Naive B cell (primary cell): ENCODE measurements at regions not wholly inside any gene's neighbourhood (a gene's known extent, or its start where the extent isn't known, plus 50 kb on each side); places are given as distances from the start of the nearest gene placed in this dataset.

Experiments
- ATAC-seq, 2 donors: fragments of 150-1000 bp; cut with Tn5 transposase; 2 replicates each; pipeline ENCODE4 v1.10.0; 2021; ENCODE audit warnings: low read depth in 2 of 2, mild to moderate bottlenecking in 2 of 2, moderate library complexity in 2 of 2
- DNase-seq: peaks from one replicate; pipeline ENCODE4 v3.0.0; 2022
- H3K27ac Mint-ChIP-seq, 6 donors: one replicate each; pipeline ENCODE4 v1.8.0; 2020 to 2022; ENCODE audit warnings: mild to moderate bottlenecking in 6 of 6, mixed read lengths in 6 of 6, moderate library complexity in 5 of 6, inconsistent platforms in 2 of 6
- H3K27me3 Mint-ChIP-seq, 3 donors: one replicate each; pipeline ENCODE4 v1.8.0; 2021 to 2022; ENCODE audit warnings: mixed read lengths in 3 of 3, mild to moderate bottlenecking in 1 of 3
- H3K36me3 Mint-ChIP-seq, 2 donors: one replicate each; pipeline ENCODE4 v1.8.0; 2020 to 2022; ENCODE audit warnings: mixed read lengths in 2 of 2, inconsistent platforms in 1 of 2, mild to moderate bottlenecking in 1 of 2
- H3K4me1 Mint-ChIP-seq, 3 donors: one replicate each; pipeline ENCODE4 v1.8.0; 2020 to 2022; ENCODE audit warnings: mixed read lengths in 3 of 3, inconsistent platforms in 1 of 3, mild to moderate bottlenecking in 1 of 3, moderate library complexity in 1 of 3
- H3K4me3 Mint-ChIP-seq, 8 donors: one replicate each; pipeline ENCODE4 v1.8.0; 2020 to 2022; ENCODE audit warnings: mild to moderate bottlenecking in 8 of 8, mixed read lengths in 8 of 8, moderate library complexity in 8 of 8, inconsistent platforms in 2 of 8
- H3K9me3 Mint-ChIP-seq, 7 donors: one replicate each; pipeline ENCODE4 v1.8.0; 2020 to 2022; ENCODE audit warnings: mixed read lengths in 7 of 7, mild to moderate bottlenecking in 5 of 7, inconsistent platforms in 2 of 7, moderate library complexity in 1 of 7

DNA sequence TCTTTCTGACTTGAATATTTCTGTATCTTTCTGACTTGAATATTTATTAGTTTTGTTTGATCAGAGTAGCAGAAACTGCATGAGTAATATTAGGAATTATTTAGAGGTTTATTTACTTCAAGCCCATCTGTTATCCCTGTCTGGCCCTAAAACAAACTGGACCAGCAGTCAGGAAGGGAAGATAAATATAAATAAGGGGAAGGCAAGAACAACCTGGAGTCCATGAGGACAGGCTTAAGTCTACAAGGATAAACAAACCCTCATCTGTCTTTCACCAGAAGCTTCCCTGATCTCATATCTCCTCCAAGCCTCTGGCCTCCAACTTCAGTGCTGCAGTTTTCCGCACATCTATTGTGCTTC is 524.9 kb downstream of the CENPC start:
- no peaks in the 10 kb centered on the region for H3K36me3 Mint-ChIP-seq
- H3K4me1 Mint-ChIP-seq, result no peaks in the 10 kb centered on the region
- no peak for DNase-seq
- no peak overlapping the region for H3K27ac Mint-ChIP-seq
- H3K4me3 Mint-ChIP-seq, result no peak overlapping the region
- no peak for ATAC-seq
- H3K9me3 Mint-ChIP-seq, result peaks cover 2 to 24% (median 5%) of the 10 kb centered on the region in 7 donors
- no peaks in the 10 kb centered on the region for H3K27me3 Mint-ChIP-seq

DNA sequence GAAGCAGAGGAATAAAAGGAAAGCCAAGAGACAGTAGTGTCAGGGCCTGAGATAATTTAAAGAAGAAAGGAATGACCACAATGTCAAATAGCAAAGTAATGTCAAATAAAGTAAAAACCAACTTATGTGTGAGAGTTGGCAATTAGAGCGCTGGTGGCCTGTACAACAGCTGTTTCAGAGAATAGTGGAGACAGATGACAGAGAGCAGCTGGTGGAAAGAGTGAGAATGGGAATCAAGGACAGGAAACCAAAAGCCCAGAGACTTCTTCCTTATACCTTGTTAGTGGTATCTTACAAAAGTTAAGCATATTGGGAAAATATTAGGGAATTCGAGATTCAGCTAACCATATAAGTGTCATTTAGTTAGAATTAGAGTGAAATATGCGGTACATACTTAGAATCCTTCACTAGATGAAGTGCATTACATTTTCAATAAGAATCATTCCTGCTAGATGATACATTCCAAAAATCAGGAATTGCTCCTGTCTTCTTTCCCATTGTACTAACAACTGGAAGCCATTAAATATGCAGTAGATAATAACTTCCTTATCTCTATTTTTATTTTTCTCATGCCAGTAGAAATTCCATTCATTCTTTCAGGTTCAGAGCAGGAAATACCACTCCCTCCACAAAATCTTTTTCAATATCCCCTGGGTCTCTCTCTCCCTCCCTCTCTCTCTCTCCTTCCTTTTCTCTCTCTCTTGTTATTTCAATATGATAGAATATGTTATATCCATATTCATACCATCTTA is 525.4 kb downstream of the CENPC start:
- no peaks in the 10 kb centered on the region for H3K4me1 Mint-ChIP-seq
- no peaks in the 10 kb centered on the region for H3K27me3 Mint-ChIP-seq
- H3K9me3 Mint-ChIP-seq, result peaks cover 2 to 25% (median 5%) of the 10 kb centered on the region in 7 donors
- no peak for DNase-seq
- no peaks in the 10 kb centered on the region for H3K36me3 Mint-ChIP-seq
- no peak overlapping the region for H3K4me3 Mint-ChIP-seq
- no peak overlapping the region for H3K27ac Mint-ChIP-seq
- ATAC-seq, result no peak

GRCh38 chr4:67014592-67014991 is 530.7 kb downstream of the CENPC start:
- ATAC-seq, result no peak
- Mint-ChIP-seq H3K36me3 (no peaks in the 10 kb centered on the region), H3K27ac (no peak overlapping the region), H3K27me3 (no peaks in the 10 kb centered on the region), H3K4me3 (no peak overlapping the region), H3K9me3 (peaks cover 0 to 25% (median 5%) of the 10 kb centered on the region in 7 donors), H3K4me1 (no peaks in the 10 kb centered on the region)
- DNase-seq, result no peak

- peaks cover 2 to 15% (median 8%) of the 10 kb centered on the region in 7 donors for H3K9me3 Mint-ChIP-seq
- no peaks in the 10 kb centered on the region for H3K27me3 Mint-ChIP-seq
Measured at GRCh38 chr4:67006791-67007190, 538.5 kb downstream of the CENPC start.

DNA sequence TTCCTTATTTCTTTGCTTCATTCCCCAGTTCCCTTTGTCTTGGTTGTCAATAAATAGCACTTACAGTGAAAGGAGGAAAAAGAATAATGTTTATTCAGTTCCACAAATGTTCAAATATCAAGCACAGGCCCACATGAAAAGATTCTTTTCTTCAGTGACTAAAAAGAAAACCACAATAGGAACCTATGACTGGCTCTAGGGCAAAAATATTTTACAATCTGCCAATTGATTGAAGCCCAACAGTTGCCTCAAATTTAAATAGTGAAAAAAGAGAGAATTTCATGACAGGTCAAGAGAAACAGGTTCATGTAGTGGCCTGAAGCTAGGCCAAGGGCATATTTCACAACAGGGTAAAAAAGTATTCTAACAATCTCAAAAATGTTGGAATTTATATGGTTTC is 553.8 kb downstream of the CENPC start:
- DNase-seq (no peak), ATAC-seq (no peak)
- H3K36me3 Mint-ChIP-seq, result peaks cover 0 to 8% of the 10 kb centered on the region in 2 donors
- H3K4me3 Mint-ChIP-seq, result no peak overlapping the region
- H3K27me3 Mint-ChIP-seq, result no peaks in the 10 kb centered on the region
- H3K27ac Mint-ChIP-seq, result no peak overlapping the region
- H3K9me3 Mint-ChIP-seq, result peaks cover 6 to 22% (median 10%) of the 10 kb centered on the region in 7 donors
- H3K4me1 Mint-ChIP-seq, result no peaks in the 10 kb centered on the region

More at GRCh38 chr4:67006791-67007190, 538.5 kb downstream of the CENPC start:
- no peak for ATAC-seq
- H3K36me3 Mint-ChIP-seq, result no peaks in the 10 kb centered on the region
- no peak for DNase-seq
- no peak overlapping the region for H3K4me3 Mint-ChIP-seq
- no peak overlapping the region for H3K27ac Mint-ChIP-seq
- H3K4me1 Mint-ChIP-seq, result no peaks in the 10 kb centered on the region

GRCh38 chr4:66974665-66975064 is 570.6 kb downstream of the CENPC start:
- Mint-ChIP-seq H3K27ac (no peak overlapping the region), H3K36me3 (no peaks in the 10 kb centered on the region), H3K4me3 (no peak overlapping the region), H3K27me3 (no peaks in the 10 kb centered on the region), H3K4me1 (no peaks in the 10 kb centered on the region), H3K9me3 (peaks cover 0 to 4% (median 0%) of the 10 kb centered on the region in 7 donors)
- no peak for ATAC-seq
- no peak for DNase-seq

DNA sequence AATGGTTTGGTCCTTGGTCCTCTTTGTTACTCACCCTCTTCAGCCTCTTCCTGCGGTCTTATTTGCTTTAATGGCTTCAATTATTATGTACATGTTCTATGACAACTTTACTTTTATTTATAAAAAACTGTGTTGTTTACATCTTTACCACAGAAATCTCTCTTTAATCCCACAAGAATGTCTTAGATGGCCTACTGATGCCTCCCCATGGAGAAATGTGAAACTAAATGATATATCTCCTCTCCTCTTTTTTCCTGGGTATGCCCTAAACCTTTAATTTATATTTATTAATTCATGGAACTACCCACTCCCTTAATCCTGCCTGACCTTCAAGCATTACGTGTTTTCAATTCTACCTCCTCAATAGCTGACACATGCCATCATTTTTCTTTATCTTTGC is 573.2 kb downstream of the CENPC start:
- Mint-ChIP-seq H3K27me3 (no peaks in the 10 kb centered on the region), H3K9me3 (peaks cover 0 to 4% (median 0%) of the 10 kb centered on the region in 7 donors), H3K4me3 (no peak overlapping the region), H3K4me1 (no peaks in the 10 kb centered on the region), H3K27ac (peak overlapping the region in 1 of 6 donors; percentile 29), H3K36me3 (no peaks in the 10 kb centered on the region)
- no peak for ATAC-seq
- DNase-seq, result no peak

DNA sequence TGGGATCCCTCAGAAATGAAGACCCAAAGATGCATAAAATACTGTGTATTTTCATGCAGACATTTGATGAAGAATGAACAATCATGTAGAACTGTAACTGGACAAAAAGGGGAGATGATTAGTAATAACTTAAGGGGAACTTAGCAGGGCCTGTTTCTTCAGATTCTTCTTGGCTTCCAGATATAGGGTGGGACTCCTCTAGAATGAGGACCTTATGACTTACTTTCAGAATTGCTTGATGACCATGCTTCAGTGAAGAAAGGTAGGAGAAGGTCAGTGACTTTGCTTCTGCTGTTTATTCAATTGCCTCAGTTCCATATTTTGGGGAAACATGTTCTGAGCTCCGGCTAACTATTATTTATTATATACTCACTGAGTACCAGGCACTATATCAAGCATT is 580.8 kb downstream of the CENPC start:
- no peak for ATAC-seq
- no peak for DNase-seq
- no peak overlapping the region for H3K27ac Mint-ChIP-seq
- no peaks in the 10 kb centered on the region for H3K4me1 Mint-ChIP-seq
- no peaks in the 10 kb centered on the region for H3K27me3 Mint-ChIP-seq
- H3K36me3 Mint-ChIP-seq, result no peaks in the 10 kb centered on the region
- H3K4me3 Mint-ChIP-seq, result no peak overlapping the region
- H3K9me3 Mint-ChIP-seq, result peaks cover 0 to 5% (median 0%) of the 10 kb centered on the region in 7 donors

GRCh38 chr4:66963084-66963483 is 582.2 kb downstream of the CENPC start:
- Mint-ChIP-seq H3K27ac (no peak overlapping the region), H3K4me3 (no peak overlapping the region), H3K36me3 (no peaks in the 10 kb centered on the region), H3K9me3 (peaks cover 0 to 6% (median 0%) of the 10 kb centered on the region in 7 donors), H3K4me1 (no peaks in the 10 kb centered on the region), H3K27me3 (no peaks in the 10 kb centered on the region)
- ATAC-seq (no peak), DNase-seq (no peak)

GRCh38 chr4:66959207-66959606 is 586.1 kb downstream of the CENPC start:
- no peak for ATAC-seq
- H3K27me3 Mint-ChIP-seq, result no peaks in the 10 kb centered on the region
- no peak for DNase-seq
- H3K36me3 Mint-ChIP-seq, result no peaks in the 10 kb centered on the region
- H3K27ac Mint-ChIP-seq, result no peak overlapping the region
- no peak overlapping the region for H3K4me3 Mint-ChIP-seq
- H3K9me3 Mint-ChIP-seq, result peaks cover 0 to 7% (median 2%) of the 10 kb centered on the region in 7 donors
- peaks cover 0 to 8% (median 7%) of the 10 kb centered on the region in 3 donors for H3K4me1 Mint-ChIP-seq

DNA sequence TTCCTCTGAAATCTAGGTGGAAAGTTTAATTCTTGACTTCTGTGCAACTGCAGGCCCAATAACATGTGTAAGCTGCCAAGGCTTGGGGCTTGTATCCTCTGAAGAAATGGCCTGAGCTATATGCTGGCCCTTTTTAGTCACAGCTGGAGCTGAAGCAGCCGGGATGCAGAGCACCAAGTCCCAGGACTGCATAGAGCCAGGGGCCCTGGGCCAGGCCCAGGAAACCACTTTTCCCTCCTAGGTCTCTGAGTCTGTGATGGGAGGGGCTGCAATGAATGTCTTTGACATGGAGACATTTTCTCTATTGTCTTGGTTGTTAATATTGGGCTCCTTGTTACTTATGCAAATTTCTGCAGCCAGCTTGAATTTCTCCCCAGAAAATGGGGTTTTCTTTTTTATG is 588.5 kb downstream of the CENPC start:
- peak overlapping the region in 1 of 6 donors; percentile 15 for H3K27ac Mint-ChIP-seq
- H3K36me3 Mint-ChIP-seq, result no peaks in the 10 kb centered on the region
- H3K4me3 Mint-ChIP-seq, result no peak overlapping the region
- peaks cover 0 to 7% (median 2%) of the 10 kb centered on the region in 7 donors for H3K9me3 Mint-ChIP-seq
- H3K4me1 Mint-ChIP-seq, result peaks cover 3 to 13% (median 7%) of the 10 kb centered on the region in 3 donors
- DNase-seq (no peak), ATAC-seq (no peak)
- H3K27me3 Mint-ChIP-seq, result no peaks in the 10 kb centered on the region

DNA sequence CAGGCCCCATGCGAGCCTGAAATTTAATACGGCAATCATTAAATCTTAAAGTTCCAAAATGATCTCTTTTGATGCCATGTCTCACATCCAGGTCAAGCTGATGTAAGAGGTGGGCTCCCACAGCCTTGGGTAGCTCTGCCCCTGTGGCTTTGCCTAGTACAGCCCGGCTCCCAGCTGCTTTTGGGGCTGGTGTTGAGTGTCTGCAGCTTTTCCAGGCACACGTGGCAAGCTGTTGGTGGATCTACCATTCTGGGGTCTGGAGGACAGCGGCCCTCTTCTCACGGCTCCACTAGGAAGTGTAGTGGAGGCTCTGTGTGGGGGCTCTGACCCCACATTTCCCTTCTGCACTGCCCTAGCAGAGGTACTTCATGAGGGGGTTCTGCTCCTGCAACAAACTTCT is 588.9 kb downstream of the CENPC start:
- Mint-ChIP-seq H3K27ac (no peak overlapping the region), H3K4me3 (no peak overlapping the region), H3K4me1 (peaks cover 5 to 17% (median 10%) of the 10 kb centered on the region in 3 donors), H3K36me3 (no peaks in the 10 kb centered on the region), H3K9me3 (peaks cover 0 to 7% (median 2%) of the 10 kb centered on the region in 7 donors), H3K27me3 (no peaks in the 10 kb centered on the region)
- no peak for ATAC-seq
- no peak for DNase-seq

DNA sequence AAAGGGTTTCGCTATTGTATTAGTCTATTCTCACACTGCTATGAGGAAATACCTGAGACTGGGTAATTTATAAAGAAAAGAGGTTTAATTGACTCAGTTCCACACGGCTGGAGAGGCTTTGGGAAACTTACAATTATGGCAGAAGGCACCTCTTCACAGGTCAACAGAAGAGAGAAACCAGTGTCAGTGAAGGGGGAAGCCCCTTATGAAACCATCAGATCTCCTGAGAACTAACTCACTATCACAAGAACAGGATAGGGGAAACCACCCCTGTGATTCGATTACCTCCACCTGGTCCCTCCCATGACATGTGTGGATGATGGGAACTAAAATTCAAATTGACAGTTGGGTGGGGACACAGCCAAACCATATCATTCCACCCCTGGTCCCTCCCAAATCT is 589.5 kb downstream of the CENPC start:
- DNase-seq (no peak), ATAC-seq (no peak)
- Mint-ChIP-seq H3K4me1 (peaks cover 5 to 17% (median 10%) of the 10 kb centered on the region in 3 donors), H3K27me3 (no peaks in the 10 kb centered on the region), H3K9me3 (peaks cover 0 to 7% (median 2%) of the 10 kb centered on the region in 7 donors), H3K36me3 (no peaks in the 10 kb centered on the region), H3K27ac (no peak overlapping the region), H3K4me3 (no peak overlapping the region)

DNA sequence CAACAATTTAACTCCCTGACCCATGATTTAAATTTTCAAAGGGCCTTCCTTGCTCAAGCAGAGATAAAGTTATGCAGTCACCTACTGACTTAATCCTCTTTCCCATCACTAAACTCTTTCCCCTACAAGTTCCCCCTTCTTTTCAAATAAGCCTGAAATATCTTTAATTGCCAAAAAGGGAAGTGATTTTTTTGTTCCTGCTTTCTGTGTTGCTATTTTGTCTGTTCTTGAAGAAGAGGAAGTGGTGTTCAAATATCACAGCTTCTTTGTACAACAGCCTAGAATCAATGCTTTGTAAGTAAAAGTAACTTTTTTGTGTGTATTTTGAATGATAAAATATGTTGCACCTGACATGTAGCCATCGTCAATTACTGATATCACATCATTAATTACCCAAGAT is 595.9 kb downstream of the CENPC start:
- no peaks in the 10 kb centered on the region for H3K36me3 Mint-ChIP-seq
- peaks cover 0 to 2% (median 0%) of the 10 kb centered on the region in 7 donors for H3K9me3 Mint-ChIP-seq
- H3K4me1 Mint-ChIP-seq, result peaks cover 11 to 17% (median 17%) of the 10 kb centered on the region in 3 donors
- peak; percentile 24 for DNase-seq
- peak overlapping the region in 2 of 6 donors; percentile 1 to 4 for H3K27ac Mint-ChIP-seq
- peak; percentile 63 to 78 for ATAC-seq
- H3K27me3 Mint-ChIP-seq, result no peaks in the 10 kb centered on the region
- peak overlapping the region in 3 of 8 donors; percentile 4 to 58 (median 41) for H3K4me3 Mint-ChIP-seq
